Activated CD4-positive, alpha-beta T cell treated with anti-CD3 and anti-CD28 coated beads, Interleukin-2, amount 10 ng/mL, durations not matched to agents 7 days and 5 days (primary cell): ENCODE measurements at regions not wholly inside any gene's neighbourhood (a gene's known extent, or its start where the extent isn't known, plus 50 kb on each side); places are given as distances from the start of the nearest gene placed in this dataset.

Experiments used
- CTCF ChIA-PET: fragments of 350-600 bp; sonication (Branson Sonifier 250); formaldehyde crosslinking; loops from one replicate; lab custom pipeline; 2021; ENCODE audit warnings: antibody characterized with exemption; lab: Charles Lee
- POLR2A ChIA-PET: fragments of 350-600 bp; sonication (Branson Sonifier 250); formaldehyde crosslinking; loops from one replicate; lab custom pipeline; 2021; ENCODE audit warnings: antibody characterized with exemption; lab: Charles Lee
- DNase-seq: peaks from one replicate; pipeline ENCODE4 v3.0.0-alpha.2; 2020
- H3K27ac Mint-ChIP-seq: one replicate; pipeline ENCODE4 v1.8.0; 2021; ENCODE audit warnings: mild to moderate bottlenecking, moderate library complexity, mixed read lengths
- H3K27me3 Mint-ChIP-seq: one replicate; pipeline ENCODE4 v1.8.0; 2021; ENCODE audit warnings: mixed read lengths
- H3K36me3 Mint-ChIP-seq: one replicate; pipeline ENCODE4 v1.8.0; 2021; ENCODE audit warnings: low read depth, mixed read lengths
- H3K4me1 Mint-ChIP-seq: one replicate; pipeline ENCODE4 v1.8.0; 2021; ENCODE audit warnings: mixed read lengths
- H3K4me3 Mint-ChIP-seq: one replicate; pipeline ENCODE4 v1.8.0; 2021; ENCODE audit warnings: mild to moderate bottlenecking, moderate library complexity, mixed read lengths
- H3K9me3 Mint-ChIP-seq: one replicate; pipeline ENCODE4 v1.8.0; 2021; ENCODE audit warnings: mixed read lengths

DNA sequence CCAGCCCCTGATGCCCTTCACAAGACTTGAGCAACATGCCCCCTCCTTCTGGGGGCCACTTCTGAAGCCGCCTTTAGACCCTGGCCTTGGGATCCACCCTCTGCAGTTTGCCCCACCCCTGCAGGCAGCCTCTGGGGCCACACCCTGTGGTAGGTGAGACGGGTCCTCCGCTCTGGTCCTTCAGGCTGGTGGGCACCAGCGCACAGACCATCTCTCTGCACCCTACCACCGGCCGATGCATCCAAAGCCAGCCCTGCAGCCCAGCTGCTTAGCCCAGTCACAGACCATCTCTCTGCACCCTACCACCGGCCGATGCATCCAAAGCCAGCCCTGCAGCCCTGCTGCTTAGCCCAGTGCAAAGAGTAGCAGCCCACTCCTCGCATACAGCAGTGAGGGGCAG is 159.3 kb upstream of the ECI2 start:
- Mint-ChIP-seq H3K4me1 (no peaks in the 10 kb centered on the region), H3K4me3 (no peak overlapping the region), H3K36me3 (no peaks in the 10 kb centered on the region), H3K27me3 (no peaks in the 10 kb centered on the region), H3K9me3 (no peaks in the 10 kb centered on the region), H3K27ac (no peak overlapping the region)
- ChIA-PET POLR2A (no interaction called here), CTCF (no interaction called here)
- no peak for DNase-seq

DNA sequence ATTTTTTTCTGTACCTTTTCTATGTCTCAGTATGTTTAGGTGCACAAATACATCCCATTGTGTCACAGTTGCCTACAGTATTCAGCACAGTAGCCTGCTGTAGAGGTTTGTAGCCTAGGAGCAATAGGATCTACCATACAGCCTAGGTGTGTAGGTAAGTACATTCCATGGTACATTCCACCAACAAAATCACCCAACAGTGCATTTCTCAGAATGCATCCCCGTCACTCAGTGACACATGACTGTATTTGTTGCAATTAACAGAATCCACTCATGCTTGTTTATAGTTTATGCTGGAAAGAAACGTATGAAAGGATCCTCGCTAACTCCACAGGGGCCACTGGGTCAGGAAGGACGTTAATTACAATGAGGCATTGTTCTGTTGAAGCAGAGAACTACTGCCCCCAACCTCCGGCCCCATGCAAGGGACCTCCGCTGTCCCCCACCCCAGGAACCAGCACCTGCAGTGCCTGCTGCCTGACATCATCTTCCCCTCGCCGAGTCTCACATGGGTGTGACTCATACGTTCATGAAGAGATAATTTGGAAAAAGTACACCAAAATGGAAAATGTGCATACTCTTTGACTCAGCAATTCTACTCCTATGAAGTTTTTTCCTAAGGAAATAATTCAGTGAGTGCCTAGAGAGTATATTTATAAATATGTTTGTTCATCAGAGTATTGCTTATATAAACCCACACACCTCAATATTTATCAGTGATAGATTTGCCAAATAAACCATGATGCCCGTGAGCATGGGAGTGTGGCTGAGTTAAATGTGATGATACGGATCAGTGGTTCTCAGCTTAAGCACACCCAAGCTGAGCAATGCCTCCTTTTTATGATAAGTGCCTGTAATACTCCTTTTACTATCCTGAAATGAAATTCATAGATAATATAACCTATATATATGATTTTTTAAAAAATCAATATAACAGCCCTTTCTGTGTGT is 156.4 kb upstream of the ECI2 start:
- no peak overlapping the region for H3K27ac Mint-ChIP-seq
- no peaks in the 10 kb centered on the region for H3K4me1 Mint-ChIP-seq
- ChIA-PET POLR2A (no interaction called here), CTCF (no interaction called here)
- no peaks in the 10 kb centered on the region for H3K36me3 Mint-ChIP-seq
- no peaks in the 10 kb centered on the region for H3K27me3 Mint-ChIP-seq
- no peaks in the 10 kb centered on the region for H3K9me3 Mint-ChIP-seq
- DNase-seq: no peak
- no peak overlapping the region for H3K4me3 Mint-ChIP-seq

DNA sequence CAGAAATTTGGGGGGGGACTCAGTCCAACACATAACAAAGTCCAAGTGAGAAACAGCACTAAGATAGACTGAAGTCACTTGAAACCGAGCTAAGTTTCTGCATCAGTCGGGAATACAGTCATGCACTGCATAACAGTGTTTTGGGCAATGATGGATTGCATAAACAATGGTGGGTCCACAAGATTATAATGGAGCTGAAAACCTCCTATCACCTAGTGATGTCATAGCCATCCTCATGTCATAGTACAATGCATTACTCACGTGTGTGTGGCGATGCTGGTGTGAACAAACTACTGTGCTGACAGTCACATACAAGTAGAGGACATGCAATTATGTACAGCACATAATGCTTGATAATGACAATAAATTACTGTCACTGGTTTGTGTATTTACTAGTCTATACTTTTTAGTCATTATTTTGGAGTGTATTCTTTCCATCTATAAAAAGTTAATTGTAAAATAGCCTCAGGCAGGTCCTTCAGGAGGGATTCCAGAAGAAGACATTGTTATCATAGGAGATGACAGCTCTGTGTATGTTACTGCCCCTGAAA is 154.5 kb upstream of the ECI2 start:
- H3K4me3 Mint-ChIP-seq: no peak overlapping the region
- H3K27ac Mint-ChIP-seq: no peak overlapping the region
- no peaks in the 10 kb centered on the region for H3K36me3 Mint-ChIP-seq
- ChIA-PET POLR2A (no interaction called here), CTCF (no interaction called here)
- DNase-seq: no peak
- H3K27me3 Mint-ChIP-seq: no peaks in the 10 kb centered on the region
- no peaks in the 10 kb centered on the region for H3K4me1 Mint-ChIP-seq
- H3K9me3 Mint-ChIP-seq: no peaks in the 10 kb centered on the region

DNA sequence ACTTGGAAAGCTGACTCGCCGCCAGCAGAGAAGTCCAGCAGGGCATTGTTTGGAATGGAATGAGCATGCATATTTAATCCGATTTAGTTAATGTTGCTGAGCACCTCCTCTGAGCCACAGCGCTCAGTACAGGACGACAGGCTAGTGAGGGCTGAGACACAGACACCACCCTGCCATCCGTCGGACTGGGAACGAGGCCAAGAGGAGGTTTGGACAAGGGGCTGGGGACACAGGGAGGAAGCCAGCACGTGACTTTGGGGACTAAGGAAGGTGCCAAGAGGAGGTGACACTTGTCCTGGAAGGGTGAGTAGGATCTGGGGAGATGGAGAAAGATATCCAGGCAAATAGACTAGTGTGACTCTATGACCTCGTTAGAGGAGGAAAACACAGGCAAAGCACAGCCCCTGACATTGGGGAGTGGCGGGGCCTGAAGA is 152.5 kb upstream of the ECI2 start:
- no peak for DNase-seq
- ChIA-PET CTCF (no interaction called here), POLR2A (no interaction called here)
- no peak overlapping the region for H3K4me3 Mint-ChIP-seq
- no peaks in the 10 kb centered on the region for H3K4me1 Mint-ChIP-seq
- no peaks in the 10 kb centered on the region for H3K9me3 Mint-ChIP-seq
- no peak overlapping the region for H3K27ac Mint-ChIP-seq
- H3K36me3 Mint-ChIP-seq: no peaks in the 10 kb centered on the region
- H3K27me3 Mint-ChIP-seq: peaks cover 8% of the 10 kb centered on the region

DNA sequence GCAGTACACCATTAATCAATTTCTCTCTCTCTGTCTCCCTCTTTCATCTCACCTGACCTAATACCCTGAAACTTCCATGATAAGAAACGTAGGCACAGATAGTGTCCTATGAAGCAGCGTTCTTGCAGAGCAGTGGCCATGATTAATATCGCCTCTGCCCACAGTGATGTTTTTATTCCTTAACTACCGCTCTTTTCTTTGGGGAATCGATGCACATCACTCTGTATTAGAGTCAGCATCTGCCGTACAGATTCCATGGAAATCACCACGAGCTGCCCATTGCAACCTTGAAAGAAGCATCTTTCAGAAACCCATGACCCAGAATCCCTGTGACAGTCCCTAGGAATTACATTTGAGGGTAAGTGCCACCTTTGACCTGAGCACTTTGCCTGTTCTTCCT is 152.0 kb upstream of the ECI2 start:
- POLR2A ChIA-PET: no interaction called here
- DNase-seq: no peak
- CTCF ChIA-PET: no interaction called here
- peaks cover 11% of the 10 kb centered on the region for H3K27me3 Mint-ChIP-seq
- H3K27ac Mint-ChIP-seq: no peak overlapping the region
- H3K36me3 Mint-ChIP-seq: no peaks in the 10 kb centered on the region
- no peaks in the 10 kb centered on the region for H3K9me3 Mint-ChIP-seq
- no peaks in the 10 kb centered on the region for H3K4me1 Mint-ChIP-seq
- no peak overlapping the region for H3K4me3 Mint-ChIP-seq

DNA sequence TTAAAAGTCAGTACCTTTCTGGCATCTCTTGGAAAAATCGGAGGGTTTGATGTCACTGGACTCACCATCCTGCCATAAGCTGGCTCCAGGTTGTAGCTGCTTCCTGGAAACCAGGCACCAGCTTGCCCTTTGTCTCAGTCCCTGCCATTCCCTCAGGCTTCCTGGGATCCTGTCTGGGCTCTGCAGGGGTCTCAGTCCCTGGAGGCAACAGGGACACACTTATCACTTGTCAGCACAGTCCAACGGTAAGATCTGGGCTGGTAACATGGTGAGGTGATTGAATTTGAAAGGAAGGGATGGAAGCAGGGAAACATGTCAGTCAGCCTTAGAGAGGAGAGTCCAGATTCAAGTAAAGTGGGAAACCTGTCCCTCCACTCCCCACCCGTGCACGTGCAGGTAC is 147.6 kb upstream of the ECI2 start:
- POLR2A ChIA-PET: no interaction called here

DNA sequence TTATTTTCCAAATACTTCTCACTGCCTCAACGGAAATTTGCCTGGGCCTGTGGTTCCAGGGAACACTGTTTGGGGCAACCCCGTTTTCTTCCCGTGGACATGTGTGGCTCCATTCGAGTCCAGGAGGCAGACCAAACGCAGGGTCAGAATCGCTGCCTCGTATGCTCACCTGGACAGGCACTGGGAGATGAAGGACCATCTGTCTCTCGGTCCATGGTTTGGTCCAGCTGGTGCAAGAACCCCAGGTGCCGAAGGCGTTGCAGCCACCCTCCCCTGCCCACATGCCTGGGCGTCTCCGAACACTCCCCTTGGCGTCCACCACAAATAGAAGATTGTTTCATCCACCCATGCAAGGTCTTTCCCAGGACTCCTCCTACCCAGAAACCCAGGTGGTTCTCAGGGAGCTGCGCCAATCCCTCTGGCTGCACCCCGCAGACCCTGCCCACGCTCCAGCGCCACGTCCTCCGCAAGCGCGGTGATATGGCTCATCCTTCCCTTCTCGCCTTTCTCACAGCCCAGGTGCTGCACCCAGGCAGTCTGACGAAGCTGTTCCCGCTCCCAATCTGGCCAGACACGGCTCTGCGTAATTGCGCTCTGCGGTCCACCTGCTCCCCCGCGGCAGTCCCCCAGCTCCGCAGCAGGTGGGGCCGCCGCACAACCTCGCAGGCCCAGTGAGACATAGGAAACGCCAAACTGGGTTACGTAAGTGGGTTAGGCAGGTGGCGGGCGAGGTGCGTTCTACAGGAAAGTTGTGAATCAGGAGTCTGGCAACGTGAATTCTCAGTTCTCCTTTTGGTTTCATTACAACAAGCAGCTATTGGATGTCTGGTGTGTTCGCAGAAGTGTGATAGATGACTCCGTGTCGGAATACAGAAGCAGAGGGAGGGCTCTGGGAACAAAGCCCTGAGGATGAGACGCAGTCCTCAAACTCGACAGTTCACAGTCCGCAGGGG is 146.2 kb upstream of the ECI2 start:
- Mint-ChIP-seq H3K4me3 (no peak overlapping the region), H3K27me3 (peaks cover 33% of the 10 kb centered on the region), H3K27ac (no peak overlapping the region), H3K4me1 (peaks cover 5% of the 10 kb centered on the region), H3K36me3 (no peaks in the 10 kb centered on the region), H3K9me3 (no peaks in the 10 kb centered on the region)
- POLR2A ChIA-PET: no interaction called here
- CTCF ChIA-PET: no interaction called here
- DNase-seq: no peak

More for the DNA sequence above, 147.6 kb upstream of the ECI2 start:
- no peak for DNase-seq
- Mint-ChIP-seq H3K27me3 (peaks cover 33% of the 10 kb centered on the region), H3K27ac (no peak overlapping the region), H3K4me1 (peaks cover 5% of the 10 kb centered on the region), H3K36me3 (no peaks in the 10 kb centered on the region), H3K4me3 (no peak overlapping the region), H3K9me3 (no peaks in the 10 kb centered on the region)
- CTCF ChIA-PET: no interaction called here

DNA sequence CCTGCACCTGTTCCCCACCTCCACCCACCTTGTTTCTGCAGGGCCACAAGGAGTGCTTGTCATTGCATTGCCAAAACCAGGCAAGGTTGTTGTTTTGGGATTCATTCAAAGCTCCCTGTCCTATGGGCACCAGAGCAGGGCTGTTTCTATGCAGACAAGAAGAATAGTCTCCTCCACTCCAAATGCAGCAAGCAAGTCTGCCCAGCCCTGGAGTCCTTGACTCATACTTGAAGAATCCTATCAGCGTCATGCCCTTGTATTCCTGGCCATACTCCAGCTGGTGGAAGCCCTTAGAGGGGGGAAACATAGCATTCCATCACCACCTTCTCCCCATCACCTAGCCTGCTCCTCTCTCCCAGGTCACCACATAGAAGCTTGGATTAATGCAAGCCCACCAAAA is 145.3 kb upstream of the ECI2 start:
- CTCF ChIA-PET: no interaction called here
- Mint-ChIP-seq H3K27ac (no peak overlapping the region), H3K4me1 (peaks cover 5% of the 10 kb centered on the region), H3K9me3 (no peaks in the 10 kb centered on the region), H3K36me3 (no peaks in the 10 kb centered on the region), H3K27me3 (peaks cover 33% of the 10 kb centered on the region), H3K4me3 (no peak overlapping the region)
- POLR2A ChIA-PET: no interaction called here
- no peak for DNase-seq

DNA sequence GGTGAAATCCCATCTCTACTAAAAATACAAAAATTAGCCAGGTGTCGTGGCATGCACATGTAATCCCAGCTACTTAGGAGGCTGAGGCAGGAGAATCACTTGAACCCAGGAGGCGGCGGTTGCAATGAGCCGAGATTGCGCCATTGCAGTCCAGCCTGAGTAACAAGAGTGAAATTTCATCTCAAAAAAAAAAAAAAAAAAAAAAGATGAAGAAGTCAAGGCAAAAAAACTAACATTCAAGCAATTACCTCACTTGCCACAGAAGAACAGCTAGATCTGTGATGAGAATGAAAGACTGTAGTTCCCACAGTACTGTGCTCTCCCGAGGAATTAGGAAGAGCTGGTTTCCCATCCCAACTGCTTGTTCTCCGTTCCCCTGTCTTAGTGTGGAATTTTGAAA is 144.7 kb upstream of the ECI2 start:
- H3K9me3 Mint-ChIP-seq: no peaks in the 10 kb centered on the region
- H3K4me1 Mint-ChIP-seq: peaks cover 5% of the 10 kb centered on the region
- ChIA-PET CTCF (no interaction called here), POLR2A (interaction anchor here (0.7 kb wide), 1 partner anchor 536 kb away, joined by 3 read pairs; no protein-coding TSS in a partner anchor)
- DNase-seq: no peak
- H3K4me3 Mint-ChIP-seq: no peak overlapping the region
- peaks cover 33% of the 10 kb centered on the region for H3K27me3 Mint-ChIP-seq
- no peak overlapping the region for H3K27ac Mint-ChIP-seq
- H3K36me3 Mint-ChIP-seq: no peaks in the 10 kb centered on the region

DNA sequence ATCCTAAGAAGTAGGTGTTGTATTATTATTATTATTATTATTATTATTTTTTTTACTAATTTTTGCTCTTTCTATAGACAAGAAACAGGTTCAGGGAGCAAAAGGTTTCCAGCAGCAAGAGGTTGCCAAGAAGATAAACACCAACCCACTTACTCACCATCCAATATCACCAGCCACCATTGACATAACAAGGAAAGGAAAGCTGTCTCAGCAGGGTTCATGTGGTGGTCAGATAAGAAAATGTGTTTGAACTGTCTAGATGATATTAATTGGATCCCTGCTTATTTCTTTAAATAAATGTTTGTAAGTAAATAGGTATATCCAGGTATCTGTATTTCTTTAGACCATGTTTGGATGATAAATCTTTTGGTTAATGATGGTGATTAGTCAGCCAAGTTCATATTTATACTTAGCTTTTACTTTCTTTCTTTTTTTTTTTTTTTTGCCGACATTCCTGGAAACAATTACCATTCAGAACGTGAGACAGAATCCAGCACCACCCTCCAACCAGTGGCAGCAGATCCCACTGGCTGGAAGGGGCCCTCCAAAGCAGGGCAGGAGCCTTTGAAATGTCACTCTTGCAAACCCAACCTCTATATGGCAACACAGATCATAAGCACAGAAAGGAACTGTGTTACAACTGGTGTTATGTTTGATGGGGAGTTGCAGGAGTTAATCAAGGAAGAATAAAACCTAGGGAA is 139.2 kb upstream of the ECI2 start:
- no peaks in the 10 kb centered on the region for H3K36me3 Mint-ChIP-seq
- no peaks in the 10 kb centered on the region for H3K9me3 Mint-ChIP-seq
- ChIA-PET CTCF (interaction anchor here (0.6 kb wide), 1 partner anchor 26 kb away, joined by 4 read pairs; no protein-coding TSS in a partner anchor), POLR2A (no interaction called here)
- H3K4me3 Mint-ChIP-seq: no peak overlapping the region
- DNase-seq: no peak
- H3K4me1 Mint-ChIP-seq: no peaks in the 10 kb centered on the region
- H3K27ac Mint-ChIP-seq: no peak overlapping the region
- H3K27me3 Mint-ChIP-seq: peaks cover 7% of the 10 kb centered on the region

DNA sequence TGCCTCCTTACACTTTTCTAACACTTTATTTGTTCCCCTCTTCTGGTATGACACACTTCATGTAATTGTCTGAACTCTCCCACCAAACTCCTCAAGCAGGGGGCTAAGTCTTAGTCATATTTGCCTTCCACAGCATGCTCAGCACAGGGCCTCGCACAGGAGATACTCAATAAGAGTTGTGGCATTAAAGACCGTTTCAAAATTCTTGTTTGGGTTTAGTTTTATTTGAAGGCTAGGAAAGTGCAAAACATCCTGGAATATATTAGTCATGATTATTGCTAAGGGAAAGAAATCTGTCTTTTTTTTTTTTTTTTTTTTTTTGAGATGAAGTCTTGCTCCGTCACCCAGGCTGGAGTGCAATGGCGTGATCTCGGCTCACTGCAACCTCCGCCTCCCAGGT is 137.6 kb upstream of the ECI2 start:
- POLR2A ChIA-PET: no interaction called here
- CTCF ChIA-PET: no interaction called here
- Mint-ChIP-seq H3K4me1 (no peaks in the 10 kb centered on the region), H3K27ac (no peak overlapping the region), H3K9me3 (no peaks in the 10 kb centered on the region), H3K27me3 (no peaks in the 10 kb centered on the region), H3K4me3 (no peak overlapping the region), H3K36me3 (no peaks in the 10 kb centered on the region)
- no peak for DNase-seq

DNA sequence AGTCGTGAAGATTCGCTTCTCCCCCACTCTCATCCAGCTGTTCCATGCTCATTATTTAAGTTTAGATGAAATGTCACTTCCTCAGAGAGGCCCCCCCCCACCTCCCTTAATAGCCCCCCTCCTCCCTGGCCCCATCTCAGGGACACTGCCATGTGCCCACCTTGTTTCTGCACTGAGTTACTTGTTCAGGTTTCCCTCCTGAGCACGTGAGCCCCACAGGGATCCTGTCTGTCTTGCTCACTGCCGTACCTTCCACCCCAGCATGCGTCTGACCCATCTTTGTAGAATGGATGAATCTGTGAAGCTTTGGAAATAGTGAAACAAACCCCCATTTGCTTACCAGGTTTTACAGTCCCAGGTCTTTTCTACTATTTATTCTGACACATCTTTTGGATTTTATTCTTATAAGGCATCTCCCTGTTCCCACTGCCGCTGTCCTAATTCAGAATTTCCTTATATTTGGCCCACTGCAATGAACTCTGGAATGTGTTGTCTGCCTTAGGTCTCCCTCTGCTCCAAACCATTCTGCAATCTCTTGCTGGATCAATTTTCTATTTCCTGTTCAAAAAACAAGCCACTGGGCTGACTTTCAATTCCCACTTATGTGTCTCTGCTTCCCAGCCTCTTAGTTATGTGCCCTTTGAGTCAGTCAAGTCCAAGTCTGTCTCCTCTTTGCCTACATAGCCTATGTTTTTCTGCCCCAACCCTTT is 136.5 kb upstream of the ECI2 start:
- no peak for DNase-seq
- no peaks in the 10 kb centered on the region for H3K36me3 Mint-ChIP-seq
- no peak overlapping the region for H3K4me3 Mint-ChIP-seq
- POLR2A ChIA-PET: no interaction called here
- no peaks in the 10 kb centered on the region for H3K27me3 Mint-ChIP-seq
- no peak overlapping the region for H3K27ac Mint-ChIP-seq
- H3K9me3 Mint-ChIP-seq: no peaks in the 10 kb centered on the region
- H3K4me1 Mint-ChIP-seq: no peaks in the 10 kb centered on the region
- CTCF ChIA-PET: no interaction called here
